Retinal pigment epithelial cell (primary cell): ENCODE measurements at regions not wholly inside any gene's neighbourhood (a gene's known extent, or its start where the extent isn't known, plus 50 kb on each side); places are given as distances from the start of the nearest gene placed in this dataset.

Experiments
- DNase-seq: peaks from one replicate; pipeline ENCODE4 v3.0.0-alpha.2; 2010; ENCODE audit warnings: low read depth
- H3K4me3 ChIP-seq: 2 replicates; pipeline ENCODE4 v1.5.1; 2011; ENCODE audit warnings: mild to moderate bottlenecking, low read length, control low read depth, moderate library complexity
- CTCF ChIP-seq: conservative IDR thresholded peaks from 2 replicates; pipeline ENCODE4 v1.5.1; 2011; ENCODE audit warnings: low read depth, low read length, control low read depth, inconsistent platforms

- H3K4me3 ChIP-seq: no peak overlapping the region
- DNase-seq: no peak
- TF ChIP-seq CTCF: no peak
Observed at GRCh38 chr22:48104766-48105165, 1342.3 kb downstream of the TBC1D22A start.

GRCh38 chr22:48104102-48104738 is 1341.8 kb downstream of the TBC1D22A start:
- no peak overlapping the region for H3K4me3 ChIP-seq
- TF ChIP-seq CTCF: no peak
- DNase-seq: no peak

- no peak for TF ChIP-seq CTCF
Observed at GRCh38 chr22:48103126-48103875, 1340.9 kb downstream of the TBC1D22A start.

GRCh38 chr22:48102581-48102980 is 1340.1 kb downstream of the TBC1D22A start:
- DNase-seq: no peak
- H3K4me3 ChIP-seq: no peak overlapping the region
- no peak for TF ChIP-seq CTCF

More at GRCh38 chr22:48103126-48103875, 1340.9 kb downstream of the TBC1D22A start:
- no peak for DNase-seq
- H3K4me3 ChIP-seq: no peak overlapping the region

GRCh38 chr22:48101704-48102103 is 1339.3 kb downstream of the TBC1D22A start:
- no peak overlapping the region for H3K4me3 ChIP-seq
- no peak for DNase-seq
- no peak for TF ChIP-seq CTCF

GRCh38 chr22:48100685-48101417 is 1338.4 kb downstream of the TBC1D22A start:
- H3K4me3 ChIP-seq: no peak overlapping the region
- TF ChIP-seq CTCF: no peak
- no peak for DNase-seq
